ENCODE measurements at regions not wholly inside any gene's neighbourhood (a gene's known extent, or its start where the extent isn't known, plus 50 kb on each side); places are given as distances from the start of the nearest gene placed in this dataset.
"Not testable (repeated sequence)": the region's sequence is repeated elsewhere in the genome, so short reads cannot be mapped to it uniquely, and the experiment has no call there.

DNA sequence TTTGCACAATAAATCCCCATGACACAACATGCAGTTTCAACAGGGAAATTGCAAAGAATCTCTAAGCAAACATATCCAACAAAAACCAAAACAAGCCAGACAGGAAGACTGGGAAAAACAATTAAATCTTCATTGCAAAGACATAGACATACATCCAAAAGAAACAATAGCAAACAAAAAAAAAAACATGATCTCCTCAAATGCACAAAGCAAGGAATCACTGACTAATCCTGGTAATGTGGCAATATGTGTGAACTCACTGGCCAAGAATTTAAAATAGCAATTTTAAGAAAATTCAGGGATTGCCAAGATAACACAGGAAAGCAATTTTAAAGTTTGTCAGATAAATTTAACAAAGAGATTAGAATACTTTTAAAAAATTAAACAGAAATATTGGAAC is 520.1 kb upstream of the SMC2 start:
- Mint-ChIP-seq H3K4me1 (ENCODE audit: unreplicated experiment) (no peaks in the 10 kb centered on the region), H3K36me3 (ENCODE audit: unreplicated experiment) (no peaks in the 10 kb centered on the region), H3K27ac (ENCODE audit: unreplicated experiment) (no peak overlapping the region), H3K9me3 (ENCODE audit: unreplicated experiment) (peaks cover 22% of the 10 kb centered on the region), H3K27me3 (ENCODE audit: unreplicated experiment) (no peaks in the 10 kb centered on the region), H3K4me3 (ENCODE audit: unreplicated experiment) (no peak overlapping the region)
- TF ChIP-seq, protein P1, sequence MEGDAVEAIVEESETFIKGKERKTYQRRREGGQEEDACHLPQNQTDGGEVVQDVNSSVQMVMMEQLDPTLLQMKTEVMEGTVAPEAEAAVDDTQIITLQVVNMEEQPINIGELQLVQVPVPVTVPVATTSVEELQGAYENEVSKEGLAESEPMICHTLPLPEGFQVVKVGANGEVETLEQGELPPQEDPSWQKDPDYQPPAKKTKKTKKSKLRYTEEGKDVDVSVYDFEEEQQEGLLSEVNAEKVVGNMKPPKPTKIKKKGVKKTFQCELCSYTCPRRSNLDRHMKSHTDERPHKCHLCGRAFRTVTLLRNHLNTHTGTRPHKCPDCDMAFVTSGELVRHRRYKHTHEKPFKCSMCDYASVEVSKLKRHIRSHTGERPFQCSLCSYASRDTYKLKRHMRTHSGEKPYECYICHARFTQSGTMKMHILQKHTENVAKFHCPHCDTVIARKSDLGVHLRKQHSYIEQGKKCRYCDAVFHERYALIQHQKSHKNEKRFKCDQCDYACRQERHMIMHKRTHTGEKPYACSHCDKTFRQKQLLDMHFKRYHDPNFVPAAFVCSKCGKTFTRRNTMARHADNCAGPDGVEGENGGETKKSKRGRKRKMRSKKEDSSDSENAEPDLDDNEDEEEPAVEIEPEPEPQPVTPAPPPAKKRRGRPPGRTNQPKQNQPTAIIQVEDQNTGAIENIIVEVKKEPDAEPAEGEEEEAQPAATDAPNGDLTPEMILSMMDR (IDR thresholded peaks at IDR 0.05), result no peak
- DNase-seq (ENCODE audit: extremely low spot score, unreplicated experiment), result no peak

DNA sequence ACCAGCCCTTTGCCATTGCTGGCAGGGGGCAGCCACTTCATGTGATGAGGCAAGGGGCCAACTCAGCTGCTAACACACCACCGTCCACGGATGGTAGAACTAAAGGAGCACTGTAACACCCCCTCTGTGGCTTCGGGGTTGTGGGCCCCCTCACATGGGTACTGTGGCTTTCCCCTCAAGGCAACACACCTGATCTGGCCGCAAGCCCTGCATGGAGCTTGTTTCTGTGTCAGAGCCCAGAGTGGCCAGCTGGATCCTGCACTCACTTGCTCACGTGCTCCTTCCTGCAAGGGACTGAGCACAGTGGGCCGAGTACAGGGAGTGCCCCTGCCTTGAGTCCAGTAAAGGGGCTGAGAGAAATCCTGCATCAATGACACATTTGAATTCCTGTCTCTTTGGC is 507.4 kb upstream of the SMC2 start:
- Mint-ChIP-seq H3K4me1 (ENCODE audit: unreplicated experiment) (no peaks in the 10 kb centered on the region), H3K27me3 (ENCODE audit: unreplicated experiment) (no peaks in the 10 kb centered on the region), H3K4me3 (ENCODE audit: unreplicated experiment) (no peak overlapping the region), H3K9me3 (ENCODE audit: unreplicated experiment) (peaks cover 20% of the 10 kb centered on the region), H3K27ac (ENCODE audit: unreplicated experiment) (no peak overlapping the region), H3K36me3 (ENCODE audit: unreplicated experiment) (no peaks in the 10 kb centered on the region)
- DNase-seq (ENCODE audit: extremely low spot score, unreplicated experiment), result no peak
- TF ChIP-seq, protein P1 (IDR thresholded peaks at IDR 0.05), result no peak

DNA sequence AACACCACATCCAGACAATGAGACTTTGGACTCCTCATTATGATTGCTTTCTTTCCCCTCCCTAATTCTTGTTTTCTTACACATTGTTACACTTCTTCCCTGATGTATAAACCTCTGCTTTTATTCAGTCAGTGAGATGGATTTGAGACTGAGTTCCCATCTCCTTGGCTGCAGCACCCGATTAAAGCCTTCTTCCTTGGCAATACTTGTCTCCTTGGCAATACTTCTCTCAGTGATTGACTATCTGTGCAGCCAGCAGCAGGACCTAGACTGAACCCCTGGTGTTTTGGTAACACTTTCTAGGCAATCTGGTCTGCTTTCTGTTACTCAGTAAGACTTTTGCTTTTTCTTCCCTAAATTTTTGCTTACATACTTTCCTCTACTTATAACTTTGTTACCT is 492.8 kb upstream of the SMC2 start:
- no peak overlapping the region for H3K27ac Mint-ChIP-seq (ENCODE audit: unreplicated experiment)
- no peak overlapping the region for H3K4me3 Mint-ChIP-seq (ENCODE audit: unreplicated experiment)

DNA sequence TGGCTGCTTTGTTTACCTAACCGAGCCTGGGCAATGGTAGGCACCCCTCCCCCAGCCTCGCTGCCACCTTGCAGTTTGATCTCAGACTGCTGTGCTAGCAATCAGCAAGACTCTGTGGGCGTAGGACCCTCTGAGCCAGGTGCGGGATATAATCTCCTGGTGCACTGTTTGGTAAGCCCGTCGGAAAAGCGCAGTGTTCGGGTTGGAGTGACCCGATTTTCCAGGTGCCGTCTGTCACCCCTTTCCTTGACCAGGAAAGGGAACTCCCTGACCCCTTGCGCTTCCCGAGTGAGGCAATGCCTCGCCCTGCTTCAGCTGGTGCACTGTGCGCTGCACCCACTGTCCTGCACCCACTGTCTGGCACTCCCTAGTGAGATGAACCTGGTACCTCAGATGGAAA is 482.2 kb upstream of the SMC2 start:
- H3K27ac Mint-ChIP-seq (ENCODE audit: unreplicated experiment); H3K27me3 Mint-ChIP-seq (ENCODE audit: unreplicated experiment); H3K4me3 Mint-ChIP-seq (ENCODE audit: unreplicated experiment); H3K36me3 Mint-ChIP-seq (ENCODE audit: unreplicated experiment); H3K4me1 Mint-ChIP-seq (ENCODE audit: unreplicated experiment); DNase-seq (ENCODE audit: extremely low spot score, unreplicated experiment): not testable (repeated sequence)
- peaks cover 32% of the 10 kb centered on the region for H3K9me3 Mint-ChIP-seq (ENCODE audit: unreplicated experiment)

More for the DNA sequence above, 492.8 kb upstream of the SMC2 start:
- H3K9me3 Mint-ChIP-seq (ENCODE audit: unreplicated experiment), result peaks cover 33% of the 10 kb centered on the region
- no peak for DNase-seq (ENCODE audit: extremely low spot score, unreplicated experiment)
- no peaks in the 10 kb centered on the region for H3K36me3 Mint-ChIP-seq (ENCODE audit: unreplicated experiment)
- H3K4me1 Mint-ChIP-seq (ENCODE audit: unreplicated experiment), result no peaks in the 10 kb centered on the region
- H3K27me3 Mint-ChIP-seq (ENCODE audit: unreplicated experiment), result no peaks in the 10 kb centered on the region
- TF ChIP-seq, protein P1 (IDR thresholded peaks at IDR 0.05), result no peak

DNA sequence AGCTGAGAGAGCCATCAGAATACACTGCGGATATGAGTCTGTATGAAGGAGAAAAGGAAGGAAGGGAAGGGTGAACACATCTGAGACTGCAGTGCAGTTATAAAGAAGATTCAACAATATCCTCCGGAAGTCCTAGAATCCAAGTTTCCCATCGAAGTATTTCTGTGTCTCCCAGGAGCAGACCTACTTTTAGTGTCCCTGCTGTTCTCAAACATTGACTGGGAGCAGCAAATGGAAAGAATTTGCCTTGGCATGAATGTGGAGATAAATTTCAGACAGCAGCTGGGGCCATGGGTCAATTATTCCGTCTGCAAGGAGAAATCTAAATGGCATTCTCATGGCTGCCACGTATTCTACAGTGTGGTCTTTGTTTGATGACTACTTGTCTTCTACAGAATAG is 478.1 kb upstream of the SMC2 start:
- Mint-ChIP-seq H3K36me3 (ENCODE audit: unreplicated experiment) (no peaks in the 10 kb centered on the region), H3K4me3 (ENCODE audit: unreplicated experiment) (no peak overlapping the region), H3K9me3 (ENCODE audit: unreplicated experiment) (peaks cover 25% of the 10 kb centered on the region), H3K4me1 (ENCODE audit: unreplicated experiment) (no peaks in the 10 kb centered on the region), H3K27me3 (ENCODE audit: unreplicated experiment) (no peaks in the 10 kb centered on the region), H3K27ac (ENCODE audit: unreplicated experiment) (no peak overlapping the region)
- DNase-seq (ENCODE audit: extremely low spot score, unreplicated experiment), result no peak
- TF ChIP-seq, protein P1 (IDR thresholded peaks at IDR 0.05), result no peak

DNA sequence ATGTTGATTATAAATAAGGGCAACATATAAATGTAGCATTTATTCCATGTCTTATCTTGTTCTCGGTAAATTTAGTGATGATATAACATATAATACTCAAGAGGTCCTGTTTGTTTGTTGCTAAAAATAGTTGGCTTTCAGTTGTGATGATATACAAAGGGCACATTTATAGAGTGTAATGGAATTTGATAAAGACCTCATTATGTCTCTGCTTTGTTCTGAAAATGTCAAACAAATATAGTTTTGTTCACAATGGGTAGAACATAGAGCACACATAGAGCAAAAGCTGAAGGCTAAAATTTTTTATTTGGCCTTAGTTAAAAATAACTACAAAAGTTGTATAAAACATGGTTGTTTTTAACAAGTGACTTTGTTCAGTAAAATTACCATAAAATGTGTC is 477.1 kb upstream of the SMC2 start:
- no peak for DNase-seq (ENCODE audit: extremely low spot score, unreplicated experiment)
- Mint-ChIP-seq H3K9me3 (ENCODE audit: unreplicated experiment) (peaks cover 25% of the 10 kb centered on the region), H3K27ac (ENCODE audit: unreplicated experiment) (no peak overlapping the region), H3K4me1 (ENCODE audit: unreplicated experiment) (no peaks in the 10 kb centered on the region), H3K4me3 (ENCODE audit: unreplicated experiment) (no peak overlapping the region), H3K36me3 (ENCODE audit: unreplicated experiment) (no peaks in the 10 kb centered on the region), H3K27me3 (ENCODE audit: unreplicated experiment) (no peaks in the 10 kb centered on the region)
- TF ChIP-seq, protein P1 (IDR thresholded peaks at IDR 0.05), result no peak
